HG03469 (cell line): ENCODE measurements at regions not wholly inside any gene's neighbourhood (a gene's known extent, or its start where the extent isn't known, plus 50 kb on each side); places are given as distances from the start of the nearest gene placed in this dataset.
"Not testable (repeated sequence)": the region's sequence is repeated elsewhere in the genome, so short reads cannot be mapped to it uniquely, and the experiment has no call there.

Source experiments
- ATAC-seq: cut with Tn5 transposase; IDR thresholded peaks from one replicate; pipeline ENCODE4 v1.9.1; 2021; ENCODE audit warnings: mild to moderate bottlenecking, moderate library complexity, moderate number of reproducible peaks; ENCODE audit not compliant: unreplicated experiment

GRCh38 chr1:186775881-186776560, 52.7 kb upstream of the PLA2G4A start:
- no peak for ATAC-seq

DNA sequence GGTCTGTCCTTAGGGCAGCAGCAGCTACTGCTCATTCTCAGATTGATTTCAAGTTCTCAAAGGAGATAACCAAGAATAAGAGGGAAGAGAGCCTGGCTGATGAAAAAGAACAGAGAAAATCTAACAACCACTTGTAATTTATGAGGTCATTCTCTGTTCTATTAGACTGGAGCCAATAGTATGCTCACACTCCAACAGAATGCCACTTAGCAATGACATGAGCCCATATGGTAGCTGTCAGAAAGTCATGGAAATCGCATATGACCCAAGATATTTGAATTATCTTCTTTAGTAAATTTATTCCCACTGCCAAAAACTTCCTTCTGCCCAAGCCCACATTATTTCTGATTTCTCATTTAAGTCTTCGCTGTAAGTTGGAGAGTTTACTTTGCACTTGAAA, 53.7 kb upstream of the PLA2G4A start:
- ATAC-seq, result no peak

DNA sequence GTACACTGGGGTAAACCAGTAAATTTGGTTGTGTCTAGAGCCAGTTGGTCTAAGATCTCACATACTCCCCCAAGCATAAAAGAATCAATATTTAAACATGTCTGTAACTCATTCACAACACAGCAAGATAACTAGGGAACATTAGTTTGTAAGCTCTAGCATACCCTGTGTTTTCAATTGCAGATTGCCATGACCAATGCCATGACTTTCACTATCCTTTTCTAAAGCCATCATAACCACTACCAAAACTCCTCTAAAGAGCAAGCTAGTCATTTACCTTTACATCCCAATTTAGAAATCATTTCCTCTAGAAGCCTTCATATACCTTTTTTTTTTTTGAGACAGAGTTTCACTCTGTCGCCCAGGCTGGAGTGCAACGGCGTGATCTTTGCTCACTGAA, 56.5 kb upstream of the PLA2G4A start:
- ATAC-seq, result no peak

DNA sequence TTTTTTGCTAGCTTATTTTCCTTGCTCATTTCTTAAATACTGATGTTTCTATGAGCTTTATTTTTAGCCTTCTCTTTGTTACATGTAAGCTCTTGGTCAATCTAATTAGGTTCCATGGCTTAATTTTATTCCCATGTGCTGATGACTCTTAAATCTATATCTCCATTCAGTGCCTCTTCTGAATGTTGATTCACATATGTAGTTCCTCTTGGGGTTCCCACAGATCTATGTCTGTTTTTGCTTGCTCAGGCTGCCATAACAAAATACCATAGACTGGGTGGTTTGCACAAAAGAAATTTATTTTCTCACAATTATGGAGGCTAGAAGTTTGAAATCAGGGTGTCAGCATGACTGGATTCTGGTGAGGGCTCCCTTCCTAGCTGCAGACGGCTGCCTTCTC, 58.3 kb upstream of the PLA2G4A start:
- no peak for ATAC-seq

GRCh38 chr1:186768906-186769305, 59.8 kb upstream of the PLA2G4A start:
- peak; percentile 92 for ATAC-seq

- ATAC-seq, result no peak
Measured at GRCh38 chr1:186765446-186765845, 63.3 kb upstream of the PLA2G4A start.

DNA sequence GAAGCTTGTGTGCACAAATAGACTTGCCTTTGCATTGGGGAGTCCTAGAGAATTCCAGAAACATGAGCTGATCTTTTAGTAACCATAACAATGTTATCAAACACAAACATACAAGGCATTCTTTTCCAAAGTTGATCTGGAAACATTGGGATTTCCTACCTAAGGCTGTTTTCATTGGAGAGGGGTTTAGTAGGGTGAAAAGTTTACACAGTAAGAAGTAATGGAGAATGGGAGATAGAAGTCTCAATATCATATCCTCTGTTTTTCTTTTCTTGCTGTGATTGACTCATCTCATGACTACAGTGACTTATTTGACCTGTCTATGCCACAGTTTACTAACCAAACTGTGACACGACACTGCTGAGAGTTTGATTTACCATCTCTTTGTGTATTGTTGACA, 65.6 kb upstream of the PLA2G4A start:
- ATAC-seq, result peak; percentile 77

- ATAC-seq, result no peak
Measured at GRCh38 chr1:186762653-186763052, 66.1 kb upstream of the PLA2G4A start.

DNA sequence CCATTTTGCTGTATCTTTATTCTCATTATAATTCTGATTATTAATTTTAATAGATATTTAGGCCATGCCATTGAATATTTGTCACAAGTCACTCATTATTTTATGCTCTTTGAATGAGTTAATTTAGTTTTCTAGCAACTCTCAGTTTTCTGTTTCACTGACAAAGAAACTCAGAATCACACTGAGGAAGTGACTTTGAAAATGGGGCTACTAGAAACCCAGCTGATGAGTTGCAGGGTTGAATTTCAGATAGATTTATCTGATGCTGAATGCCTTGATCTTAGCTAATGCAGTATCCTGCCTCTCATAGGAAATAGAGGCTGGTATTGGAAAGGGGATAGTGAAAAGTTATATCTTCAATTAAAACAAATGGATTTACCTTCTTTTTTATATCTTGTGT, 67.4 kb upstream of the PLA2G4A start:
- no peak for ATAC-seq

- no peak for ATAC-seq
Measured at GRCh38 chr1:186760446-186760845, 68.3 kb upstream of the PLA2G4A start.

- ATAC-seq, result not testable (repeated sequence)
Measured at GRCh38 chr1:186758896-186759606, 69.7 kb upstream of the PLA2G4A start.

GRCh38 chr1:186757851-186758250, 70.9 kb upstream of the PLA2G4A start:
- no peak for ATAC-seq

GRCh38 chr1:186754542-186755145, 74.1 kb upstream of the PLA2G4A start:
- ATAC-seq, result no peak

DNA sequence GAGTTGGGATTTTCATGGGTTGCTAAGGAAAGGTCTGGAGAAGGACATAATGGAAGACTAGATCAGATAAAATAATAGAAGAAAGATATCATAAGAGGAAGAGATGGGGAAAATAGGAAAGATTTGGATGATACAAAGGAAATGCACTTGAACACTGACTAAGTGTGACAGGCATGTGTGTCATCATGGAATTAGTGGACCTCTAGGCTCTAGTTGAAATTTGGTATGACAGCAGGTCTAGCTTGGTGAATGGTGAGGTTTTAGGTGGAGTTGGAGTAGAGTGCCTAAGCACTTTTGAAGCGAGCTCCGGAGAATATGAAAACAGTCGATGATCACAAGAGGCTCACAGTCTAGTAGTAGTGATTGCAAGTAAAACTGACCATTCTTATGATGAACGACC, 73.0 kb upstream of the PTGS2 start:
- ATAC-seq, result no peak

DNA sequence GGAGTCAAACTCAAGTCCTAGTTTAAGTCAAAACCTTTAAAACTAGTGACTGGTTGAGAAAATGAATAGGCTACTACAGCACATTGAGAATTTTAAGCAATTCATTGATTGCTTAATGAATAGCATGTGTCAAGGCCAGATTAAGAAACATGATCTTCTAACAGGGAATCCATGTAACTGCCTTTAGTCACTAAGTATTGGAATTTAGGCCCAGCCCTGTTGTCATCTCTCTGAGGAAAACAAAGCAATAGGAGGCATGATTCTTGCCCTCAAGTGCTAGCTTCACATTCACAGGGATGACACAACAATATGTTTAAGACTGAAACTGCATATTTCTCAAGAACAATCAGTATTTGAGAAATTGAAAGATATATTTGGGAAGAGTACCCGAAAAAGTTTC, 70.0 kb upstream of the PTGS2 start:
- no peak for ATAC-seq

DNA sequence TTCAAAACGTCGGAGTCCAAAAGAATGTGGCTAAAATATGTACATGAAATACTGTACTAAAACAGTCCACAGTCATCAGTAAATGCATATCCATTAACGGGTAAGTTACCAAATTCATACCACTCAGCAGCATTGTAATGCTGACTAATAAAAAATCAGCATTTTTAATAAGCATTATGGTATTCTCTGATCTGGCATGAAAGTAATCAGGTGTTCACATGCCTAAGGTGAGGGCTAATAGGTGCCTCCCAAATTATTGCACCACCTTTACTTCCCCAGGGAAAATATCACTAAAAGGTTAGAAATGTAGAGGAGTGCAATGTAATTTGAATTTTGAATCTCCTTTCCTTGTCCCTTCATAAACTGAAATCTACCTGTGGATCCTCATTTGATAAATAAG, 69.6 kb upstream of the PTGS2 start:
- no peak for ATAC-seq

- no peak for ATAC-seq
Measured at GRCh38 chr1:186747661-186748060, 67.4 kb upstream of the PTGS2 start.

GRCh38 chr1:186745531-186746146, 65.4 kb upstream of the PTGS2 start:
- ATAC-seq, result no peak

DNA sequence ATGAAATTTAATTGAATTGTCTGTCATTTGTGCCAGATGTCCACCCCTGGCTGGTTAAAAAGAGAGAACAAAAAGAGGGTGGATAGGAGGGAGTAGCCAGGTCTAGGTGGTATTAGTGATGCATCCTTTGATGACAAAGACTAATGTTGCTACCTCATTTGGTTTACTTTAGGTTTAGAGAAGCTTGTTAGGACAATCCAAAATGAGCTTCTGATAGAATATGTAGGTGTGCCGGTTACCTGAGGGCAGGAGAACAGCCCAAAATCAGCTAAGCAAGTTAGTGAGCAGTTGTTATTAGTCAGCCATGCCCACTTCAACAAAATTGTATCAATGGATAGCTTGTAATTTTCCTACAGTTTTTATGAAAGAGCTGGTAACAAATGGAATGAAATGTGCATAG, 61.4 kb upstream of the PTGS2 start:
- no peak for ATAC-seq

- peak; percentile 65 for ATAC-seq
Measured at GRCh38 chr1:186740324-186740723, 60.1 kb upstream of the PTGS2 start.

DNA sequence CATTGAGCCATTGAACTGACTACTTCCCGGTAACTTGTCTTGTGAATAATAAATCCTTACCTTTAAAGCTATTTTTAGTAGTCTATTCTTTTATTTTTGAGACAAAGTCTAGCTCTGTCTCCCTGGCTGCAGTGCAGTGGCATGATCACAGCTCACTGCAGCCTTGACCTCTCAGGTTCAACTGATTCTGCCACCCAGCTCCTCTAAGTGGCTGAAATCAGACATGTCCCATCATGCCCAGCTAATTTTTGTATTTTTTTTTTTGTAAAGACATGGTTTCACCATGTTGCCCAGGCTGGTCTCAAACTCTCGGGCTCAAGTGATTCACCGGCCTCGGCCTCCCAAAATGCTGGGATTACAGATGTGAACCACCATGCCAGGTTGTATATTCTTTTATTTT, 59.3 kb upstream of the PTGS2 start:
- ATAC-seq, result no peak

- ATAC-seq, result peak; percentile 87
Measured at GRCh38 chr1:186738926-186739325, 58.7 kb upstream of the PTGS2 start.
